Activated CD4-positive, CD25-positive, alpha-beta regulatory T cell treated with anti-CD3 and anti-CD28 coated beads, Interleukin-2, amount 50 U/mL, for 16 hours (primary cell): ENCODE measurements at regions not wholly inside any gene's neighbourhood (a gene's known extent, or its start where the extent isn't known, plus 50 kb on each side); places are given as distances from the start of the nearest gene placed in this dataset.

Experiments
- DNase-seq: peaks from one replicate; pipeline ENCODE4 v3.0.0-alpha.2; 2020; ENCODE audit warnings: low read depth, low spot score

GRCh38 chr9:95623640-95624039 lies 106.9 kb upstream of the PTCH1 start:
- DNase-seq = no peak

GRCh38 chr9:95620722-95621121 lies 104.0 kb upstream of the PTCH1 start:
- no peak for DNase-seq

GRCh38 chr9:95620314-95620713 lies 103.5 kb upstream of the PTCH1 start:
- no peak for DNase-seq

- no peak for DNase-seq
Observed at GRCh38 chr9:95615246-95615645, 98.5 kb upstream of the PTCH1 start.

- no peak for DNase-seq
Observed at GRCh38 chr9:95613670-95614069, 96.9 kb upstream of the PTCH1 start.

GRCh38 chr9:95611354-95611753 lies 94.6 kb upstream of the PTCH1 start:
- DNase-seq = no peak

- no peak for DNase-seq
Observed at GRCh38 chr9:95610006-95610785, 93.4 kb upstream of the PTCH1 start.

GRCh38 chr9:95609426-95609825 lies 92.7 kb upstream of the PTCH1 start:
- DNase-seq = no peak

GRCh38 chr9:95608341-95608740 lies 91.6 kb upstream of the PTCH1 start:
- no peak for DNase-seq

- DNase-seq = no peak
Observed at GRCh38 chr9:95607507-95607906, 90.7 kb upstream of the PTCH1 start.

GRCh38 chr9:95606489-95607350 lies 89.9 kb upstream of the PTCH1 start:
- DNase-seq = no peak

GRCh38 chr9:95605816-95606488 lies 89.2 kb upstream of the PTCH1 start:
- no peak for DNase-seq

GRCh38 chr9:95605101-95605500 lies 88.3 kb upstream of the PTCH1 start:
- DNase-seq = no peak

- DNase-seq = no peak
Observed at GRCh38 chr9:95598236-95598635, 81.5 kb upstream of the PTCH1 start.

- no peak for DNase-seq
Observed at GRCh38 chr9:95595721-95596295, 79.0 kb upstream of the PTCH1 start.

GRCh38 chr9:95592931-95593330 lies 76.2 kb upstream of the PTCH1 start:
- no peak for DNase-seq

- DNase-seq = no peak
Observed at GRCh38 chr9:95588724-95589588, 72.2 kb upstream of the PTCH1 start.

- DNase-seq = no peak
Observed at GRCh38 chr9:95587021-95587964, 70.5 kb upstream of the PTCH1 start.

GRCh38 chr9:95586326-95586725 lies 69.6 kb upstream of the PTCH1 start:
- DNase-seq = no peak

GRCh38 chr9:95585824-95586223 lies 69.1 kb upstream of the PTCH1 start:
- DNase-seq = no peak
